Fibroblast of lung (primary cell): ENCODE measurements at regions not wholly inside any gene's neighbourhood (a gene's known extent, or its start where the extent isn't known, plus 50 kb on each side); places are given as distances from the start of the nearest gene placed in this dataset.

Experiments
- EZH2 ChIP-seq: IDR thresholded peaks from 2 replicates; pipeline ENCODE4 v1.5.1; 2012; ENCODE audit warnings: low read length, control low read depth, mild to moderate bottlenecking; ENCODE audit errors: missing control alignments
- TF ChIP-seq, protein P1 (sequence below), 2 donors: IDR thresholded peaks in 1 of 2; conservative IDR thresholded peaks in 1 of 2; 1 replicate in 1 of 2; 2 replicates in 1 of 2; pipeline ENCODE4 v1.5.1; 2011 to 2012; ENCODE audit warnings: low read length in 2 of 2, control low read depth in 1 of 2, inconsistent platforms in 1 of 2, low read depth in 1 of 2, mild to moderate bottlenecking in 1 of 2

DNA sequence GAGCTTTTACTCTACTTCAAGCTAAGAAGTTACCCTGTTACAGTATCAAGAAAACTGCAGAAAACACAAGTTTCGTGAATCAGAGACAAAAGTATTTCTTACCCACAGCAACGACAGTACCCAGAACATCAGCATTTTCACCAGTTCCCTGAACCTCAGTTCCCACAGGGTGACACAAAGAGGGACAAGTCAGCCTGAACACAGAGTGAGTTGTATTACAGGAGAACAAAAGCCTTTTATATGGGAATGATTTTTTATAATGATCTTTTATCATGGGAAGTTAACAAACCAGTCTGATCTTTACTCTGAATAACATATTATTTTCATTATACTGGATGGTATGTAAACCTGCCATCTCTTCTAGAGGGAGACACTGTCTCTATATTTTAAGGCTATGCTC, 139.0 kb upstream of the ITGA1 start:
- TF ChIP-seq, protein P1, sequence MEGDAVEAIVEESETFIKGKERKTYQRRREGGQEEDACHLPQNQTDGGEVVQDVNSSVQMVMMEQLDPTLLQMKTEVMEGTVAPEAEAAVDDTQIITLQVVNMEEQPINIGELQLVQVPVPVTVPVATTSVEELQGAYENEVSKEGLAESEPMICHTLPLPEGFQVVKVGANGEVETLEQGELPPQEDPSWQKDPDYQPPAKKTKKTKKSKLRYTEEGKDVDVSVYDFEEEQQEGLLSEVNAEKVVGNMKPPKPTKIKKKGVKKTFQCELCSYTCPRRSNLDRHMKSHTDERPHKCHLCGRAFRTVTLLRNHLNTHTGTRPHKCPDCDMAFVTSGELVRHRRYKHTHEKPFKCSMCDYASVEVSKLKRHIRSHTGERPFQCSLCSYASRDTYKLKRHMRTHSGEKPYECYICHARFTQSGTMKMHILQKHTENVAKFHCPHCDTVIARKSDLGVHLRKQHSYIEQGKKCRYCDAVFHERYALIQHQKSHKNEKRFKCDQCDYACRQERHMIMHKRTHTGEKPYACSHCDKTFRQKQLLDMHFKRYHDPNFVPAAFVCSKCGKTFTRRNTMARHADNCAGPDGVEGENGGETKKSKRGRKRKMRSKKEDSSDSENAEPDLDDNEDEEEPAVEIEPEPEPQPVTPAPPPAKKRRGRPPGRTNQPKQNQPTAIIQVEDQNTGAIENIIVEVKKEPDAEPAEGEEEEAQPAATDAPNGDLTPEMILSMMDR (conservative IDR thresholded peaks at IDR 0.05 in 1 of 2, IDR thresholded peaks at IDR 0.05 in 1 of 2; ENCODE audit: low read depth in 1 of 2, low read length in 2 of 2), result no peak
- TF ChIP-seq EZH2, result no peak
